ENCODE measurements at regions not wholly inside any gene's neighbourhood (a gene's known extent, or its start where the extent isn't known, plus 50 kb on each side); places are given as distances from the start of the nearest gene placed in this dataset.

GRCh38 chr13:85334187-85334586 lies 465.0 kb downstream of the SLITRK6 start:
- TF ChIP-seq, protein P1, sequence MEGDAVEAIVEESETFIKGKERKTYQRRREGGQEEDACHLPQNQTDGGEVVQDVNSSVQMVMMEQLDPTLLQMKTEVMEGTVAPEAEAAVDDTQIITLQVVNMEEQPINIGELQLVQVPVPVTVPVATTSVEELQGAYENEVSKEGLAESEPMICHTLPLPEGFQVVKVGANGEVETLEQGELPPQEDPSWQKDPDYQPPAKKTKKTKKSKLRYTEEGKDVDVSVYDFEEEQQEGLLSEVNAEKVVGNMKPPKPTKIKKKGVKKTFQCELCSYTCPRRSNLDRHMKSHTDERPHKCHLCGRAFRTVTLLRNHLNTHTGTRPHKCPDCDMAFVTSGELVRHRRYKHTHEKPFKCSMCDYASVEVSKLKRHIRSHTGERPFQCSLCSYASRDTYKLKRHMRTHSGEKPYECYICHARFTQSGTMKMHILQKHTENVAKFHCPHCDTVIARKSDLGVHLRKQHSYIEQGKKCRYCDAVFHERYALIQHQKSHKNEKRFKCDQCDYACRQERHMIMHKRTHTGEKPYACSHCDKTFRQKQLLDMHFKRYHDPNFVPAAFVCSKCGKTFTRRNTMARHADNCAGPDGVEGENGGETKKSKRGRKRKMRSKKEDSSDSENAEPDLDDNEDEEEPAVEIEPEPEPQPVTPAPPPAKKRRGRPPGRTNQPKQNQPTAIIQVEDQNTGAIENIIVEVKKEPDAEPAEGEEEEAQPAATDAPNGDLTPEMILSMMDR (IDR thresholded peaks at IDR 0.05; ENCODE audit: insufficient read depth, low read length), result no peak
- TF ChIP-seq, protein P2, sequence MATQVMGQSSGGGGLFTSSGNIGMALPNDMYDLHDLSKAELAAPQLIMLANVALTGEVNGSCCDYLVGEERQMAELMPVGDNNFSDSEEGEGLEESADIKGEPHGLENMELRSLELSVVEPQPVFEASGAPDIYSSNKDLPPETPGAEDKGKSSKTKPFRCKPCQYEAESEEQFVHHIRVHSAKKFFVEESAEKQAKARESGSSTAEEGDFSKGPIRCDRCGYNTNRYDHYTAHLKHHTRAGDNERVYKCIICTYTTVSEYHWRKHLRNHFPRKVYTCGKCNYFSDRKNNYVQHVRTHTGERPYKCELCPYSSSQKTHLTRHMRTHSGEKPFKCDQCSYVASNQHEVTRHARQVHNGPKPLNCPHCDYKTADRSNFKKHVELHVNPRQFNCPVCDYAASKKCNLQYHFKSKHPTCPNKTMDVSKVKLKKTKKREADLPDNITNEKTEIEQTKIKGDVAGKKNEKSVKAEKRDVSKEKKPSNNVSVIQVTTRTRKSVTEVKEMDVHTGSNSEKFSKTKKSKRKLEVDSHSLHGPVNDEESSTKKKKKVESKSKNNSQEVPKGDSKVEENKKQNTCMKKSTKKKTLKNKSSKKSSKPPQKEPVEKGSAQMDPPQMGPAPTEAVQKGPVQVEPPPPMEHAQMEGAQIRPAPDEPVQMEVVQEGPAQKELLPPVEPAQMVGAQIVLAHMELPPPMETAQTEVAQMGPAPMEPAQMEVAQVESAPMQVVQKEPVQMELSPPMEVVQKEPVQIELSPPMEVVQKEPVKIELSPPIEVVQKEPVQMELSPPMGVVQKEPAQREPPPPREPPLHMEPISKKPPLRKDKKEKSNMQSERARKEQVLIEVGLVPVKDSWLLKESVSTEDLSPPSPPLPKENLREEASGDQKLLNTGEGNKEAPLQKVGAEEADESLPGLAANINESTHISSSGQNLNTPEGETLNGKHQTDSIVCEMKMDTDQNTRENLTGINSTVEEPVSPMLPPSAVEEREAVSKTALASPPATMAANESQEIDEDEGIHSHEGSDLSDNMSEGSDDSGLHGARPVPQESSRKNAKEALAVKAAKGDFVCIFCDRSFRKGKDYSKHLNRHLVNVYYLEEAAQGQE (IDR thresholded peaks at IDR 0.05; ENCODE audit: insufficient replicate concordance, low read depth), result no peak
